GM12878 (cell line): ENCODE measurements at regions not wholly inside any gene's neighbourhood (a gene's known extent, or its start where the extent isn't known, plus 50 kb on each side); places are given as distances from the start of the nearest gene placed in this dataset.

ENCODE experiments used
- ETV6 ChIP-seq, 2 experiments: fragments of 450-650 bp in 1 of 2; IDR thresholded peaks in 1 of 2; conservative IDR thresholded peaks in 1 of 2; 2 replicates each; pipeline ENCODE4 v1.6.1; 2014; ENCODE audit warnings: antibody characterized with exemption in 1 of 2, borderline replicate concordance in 1 of 2, low read depth in 1 of 2, mild to moderate bottlenecking in 1 of 2, moderate library complexity in 1 of 2
- RBBP5 ChIP-seq: fragments of 200-600 bp; sonication (generic); conservative IDR thresholded peaks from 2 replicates; pipeline ENCODE4 v1.6.1; 2016

- no peak for TF ChIP-seq RBBP5
- TF ChIP-seq ETV6 (conservative IDR thresholded peaks at IDR 0.05 in 1 of 2, IDR thresholded peaks at IDR 0.05 in 1 of 2; ENCODE audit: borderline replicate concordance in 1 of 2, low read depth in 1 of 2): no peak
These were observed 247.0 kb downstream of the PRELID2 start for GRCh38 chr5:145588113-145588512.
